Gastrocnemius medialis (tissue), 4 donors: ENCODE measurements at regions not wholly inside any gene's neighbourhood (a gene's known extent, or its start where the extent isn't known, plus 50 kb on each side); places are given as distances from the start of the nearest gene placed in this dataset.

Experiments
- POLR2A ChIP-seq, 2 donors: fragments of 450-650 bp; IDR thresholded peaks; one replicate each; pipeline ENCODE4 v1.6.1; 2017; ENCODE audit warnings: antibody characterized with exemption in 2 of 2, mild to moderate bottlenecking in 2 of 2, moderate library complexity in 2 of 2
- TF ChIP-seq, protein P1 (sequence below), 5 experiments: fragments of 450-650 bp in 3 of 5; fragments of 200-600 bp in 2 of 5; sonication (generic) in 2 of 5; IDR thresholded peaks in 4 of 5; conservative IDR thresholded peaks in 1 of 5; 1 replicate in 4 of 5; 2 replicates in 1 of 5; pipeline ENCODE4 v1.5.1; 2016 to 2019; ENCODE audit warnings: antibody characterized with exemption in 5 of 5, mild to moderate bottlenecking in 3 of 5, moderate library complexity in 3 of 5

DNA sequence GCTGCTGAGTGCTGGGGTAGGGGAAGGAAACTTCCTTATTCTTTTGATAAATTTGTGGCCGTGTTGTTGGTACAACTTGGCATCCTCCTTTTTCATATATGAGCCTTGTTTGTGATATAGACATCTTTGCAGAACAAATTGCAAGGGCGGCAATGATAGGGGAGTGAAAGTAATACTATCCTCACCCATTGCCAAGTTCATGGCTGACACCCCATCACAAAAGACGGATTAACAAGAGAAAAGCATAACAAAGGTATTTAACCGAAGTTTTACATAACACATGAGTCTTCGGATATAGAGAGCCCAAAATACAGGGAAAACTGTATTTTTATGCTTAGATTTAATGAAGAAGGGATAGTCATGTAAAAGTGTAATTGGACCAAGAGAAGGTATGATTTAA is 86.3 kb upstream of the TMPRSS2 start:
- TF ChIP-seq, protein P1, sequence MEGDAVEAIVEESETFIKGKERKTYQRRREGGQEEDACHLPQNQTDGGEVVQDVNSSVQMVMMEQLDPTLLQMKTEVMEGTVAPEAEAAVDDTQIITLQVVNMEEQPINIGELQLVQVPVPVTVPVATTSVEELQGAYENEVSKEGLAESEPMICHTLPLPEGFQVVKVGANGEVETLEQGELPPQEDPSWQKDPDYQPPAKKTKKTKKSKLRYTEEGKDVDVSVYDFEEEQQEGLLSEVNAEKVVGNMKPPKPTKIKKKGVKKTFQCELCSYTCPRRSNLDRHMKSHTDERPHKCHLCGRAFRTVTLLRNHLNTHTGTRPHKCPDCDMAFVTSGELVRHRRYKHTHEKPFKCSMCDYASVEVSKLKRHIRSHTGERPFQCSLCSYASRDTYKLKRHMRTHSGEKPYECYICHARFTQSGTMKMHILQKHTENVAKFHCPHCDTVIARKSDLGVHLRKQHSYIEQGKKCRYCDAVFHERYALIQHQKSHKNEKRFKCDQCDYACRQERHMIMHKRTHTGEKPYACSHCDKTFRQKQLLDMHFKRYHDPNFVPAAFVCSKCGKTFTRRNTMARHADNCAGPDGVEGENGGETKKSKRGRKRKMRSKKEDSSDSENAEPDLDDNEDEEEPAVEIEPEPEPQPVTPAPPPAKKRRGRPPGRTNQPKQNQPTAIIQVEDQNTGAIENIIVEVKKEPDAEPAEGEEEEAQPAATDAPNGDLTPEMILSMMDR (IDR thresholded peaks at IDR 0.05 in 4 of 5, conservative IDR thresholded peaks at IDR 0.05 in 1 of 5), result no peak
- no peak for TF ChIP-seq POLR2A (IDR thresholded peaks at IDR 0.05)
